Activated CD8-positive, alpha-beta memory T cell treated with anti-CD3 and anti-CD28 coated beads, Interleukin-2, amount 10 ng/mL, durations not matched to agents 7 days and 5 days (primary cell): ENCODE measurements at regions not wholly inside any gene's neighbourhood (a gene's known extent, or its start where the extent isn't known, plus 50 kb on each side); places are given as distances from the start of the nearest gene placed in this dataset.

Source experiments
- ATAC-seq: fragments of 150-1000 bp; cut with Tn5 transposase; one replicate; pipeline ENCODE4 v1.10.0; 2021; ENCODE audit warnings: moderate library complexity
- CTCF ChIA-PET: fragments of 350-600 bp; sonication (Branson Sonifier 250); formaldehyde crosslinking; loops from one replicate; lab custom pipeline; 2021; ENCODE audit warnings: antibody characterized with exemption; lab: Charles Lee
- DNase-seq: peaks from one replicate; pipeline ENCODE4 v3.0.0-alpha.2; 2020
- H3K27ac Mint-ChIP-seq: one replicate; pipeline ENCODE4 v1.8.0; 2021; ENCODE audit warnings: mild to moderate bottlenecking, mixed read lengths
- H3K27me3 Mint-ChIP-seq: one replicate; pipeline ENCODE4 v1.8.0; 2021; ENCODE audit warnings: mixed read lengths
- H3K36me3 Mint-ChIP-seq: one replicate; pipeline ENCODE4 v1.8.0; 2021; ENCODE audit warnings: mild to moderate bottlenecking, mixed read lengths
- H3K4me1 Mint-ChIP-seq: one replicate; pipeline ENCODE4 v1.8.0; 2021; ENCODE audit warnings: mixed read lengths
- H3K4me3 Mint-ChIP-seq: one replicate; pipeline ENCODE4 v1.8.0; 2021; ENCODE audit warnings: mild to moderate bottlenecking, moderate library complexity, mixed read lengths
- H3K9me3 Mint-ChIP-seq: one replicate; pipeline ENCODE4 v1.8.0; 2022; ENCODE audit warnings: low read depth, mixed read lengths

GRCh38 chr10:53013201-53013810, 240.7 kb upstream of the MBL2 start:
- H3K27me3 Mint-ChIP-seq = no peaks in the 10 kb centered on the region
- H3K36me3 Mint-ChIP-seq = no peaks in the 10 kb centered on the region
- H3K27ac Mint-ChIP-seq = no peak overlapping the region
- ATAC-seq (no peak), DNase-seq (no peak)
- no peaks in the 10 kb centered on the region for H3K4me1 Mint-ChIP-seq
- peaks cover 3% of the 10 kb centered on the region for H3K9me3 Mint-ChIP-seq
- no peak overlapping the region for H3K4me3 Mint-ChIP-seq
- CTCF ChIA-PET = no interaction called here

GRCh38 chr10:53009961-53010907, 237.7 kb upstream of the MBL2 start:
- CTCF ChIA-PET = no interaction called here
- Mint-ChIP-seq H3K36me3 (no peaks in the 10 kb centered on the region), H3K27me3 (no peaks in the 10 kb centered on the region), H3K4me1 (no peaks in the 10 kb centered on the region), H3K9me3 (peaks cover 3% of the 10 kb centered on the region), H3K27ac (no peak overlapping the region), H3K4me3 (no peak overlapping the region)
- no peak for ATAC-seq
- DNase-seq = no peak

- Mint-ChIP-seq H3K27ac (no peak overlapping the region), H3K9me3 (peaks cover 6% of the 10 kb centered on the region), H3K4me3 (no peak overlapping the region), H3K27me3 (no peaks in the 10 kb centered on the region), H3K4me1 (no peaks in the 10 kb centered on the region), H3K36me3 (no peaks in the 10 kb centered on the region)
- CTCF ChIA-PET = no interaction called here
- DNase-seq (no peak), ATAC-seq (no peak)
These were observed 234.9 kb upstream of the MBL2 start for GRCh38 chr10:53007527-53007842.

DNA sequence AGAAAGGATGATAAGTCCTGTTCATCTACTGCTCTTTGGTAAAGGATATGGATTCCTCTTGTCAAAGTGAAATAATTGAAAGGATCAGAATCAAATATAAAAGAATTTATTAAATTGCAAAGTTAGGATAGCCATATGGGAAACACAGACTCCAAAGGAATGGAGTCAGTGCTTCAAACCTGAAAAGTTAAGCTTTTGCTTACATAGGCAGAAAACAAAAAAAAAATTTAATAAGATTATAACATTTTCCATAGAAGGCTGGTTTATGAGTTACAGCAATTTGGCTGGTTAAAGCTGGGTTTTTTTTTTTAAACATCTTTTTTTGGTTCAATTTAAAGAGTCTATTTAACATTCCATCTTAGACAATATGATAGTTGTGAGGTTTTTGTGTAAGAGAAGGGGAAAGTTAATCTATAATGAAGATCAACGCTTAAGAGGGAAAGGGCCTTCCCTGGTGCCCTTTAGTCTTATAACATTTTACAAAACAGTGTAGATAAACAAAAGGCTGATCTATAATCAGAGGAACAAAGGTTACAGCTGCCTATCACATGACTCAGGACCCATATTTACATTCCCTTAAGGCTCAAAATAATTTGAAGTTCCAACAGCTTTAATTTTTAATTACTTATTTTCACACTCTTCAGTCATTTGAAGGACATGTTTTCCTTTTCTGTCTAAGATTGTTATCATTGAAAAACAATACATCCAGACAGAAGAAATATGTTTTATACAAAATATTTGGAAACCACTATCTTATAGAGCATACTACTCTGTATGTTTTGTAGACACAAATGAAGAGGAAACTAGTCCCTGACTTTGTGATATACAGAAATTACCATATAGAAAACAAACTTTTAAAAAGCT, 234.3 kb upstream of the MBL2 start:
- no peak overlapping the region for H3K27ac Mint-ChIP-seq
- ATAC-seq (no peak), DNase-seq (no peak)
- H3K27me3 Mint-ChIP-seq = no peaks in the 10 kb centered on the region
- no peak overlapping the region for H3K4me3 Mint-ChIP-seq
- CTCF ChIA-PET = no interaction called here
- H3K4me1 Mint-ChIP-seq = no peaks in the 10 kb centered on the region
- no peaks in the 10 kb centered on the region for H3K36me3 Mint-ChIP-seq
- peaks cover 7% of the 10 kb centered on the region for H3K9me3 Mint-ChIP-seq

DNA sequence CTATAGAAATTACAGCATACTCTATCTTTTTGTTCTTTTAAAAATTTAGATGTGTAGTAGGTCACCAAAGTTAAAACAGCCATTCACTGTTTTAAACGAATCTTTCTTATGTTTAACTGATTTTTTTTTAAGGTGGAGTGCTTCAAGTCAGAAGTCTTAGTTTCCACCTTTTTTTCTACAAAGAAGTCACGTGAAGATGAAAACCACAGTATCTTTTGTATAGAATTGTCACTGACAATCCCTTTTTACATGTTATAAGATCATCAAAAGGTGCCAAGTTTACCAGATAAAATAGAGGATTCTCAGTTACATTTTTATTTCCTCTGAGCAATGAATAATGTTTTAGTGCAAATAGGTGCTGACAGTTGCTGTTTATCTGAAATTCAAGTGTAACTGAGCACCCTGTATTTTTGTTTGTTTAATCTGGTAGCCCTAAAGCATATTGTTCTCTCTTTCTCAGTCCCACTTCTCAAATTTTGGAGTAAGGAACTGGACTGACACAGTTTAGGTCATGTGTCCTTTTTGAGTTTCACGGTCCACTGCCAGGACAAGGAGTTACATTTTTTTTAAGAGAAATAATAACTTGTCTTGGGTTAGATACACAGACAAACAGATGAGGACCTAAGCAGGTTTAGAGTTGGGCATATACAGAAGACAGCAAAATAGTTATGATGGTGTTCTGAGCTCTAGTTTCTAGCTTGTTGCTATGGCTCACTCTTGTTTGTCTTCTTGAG, 233.2 kb upstream of the MBL2 start:
- H3K27ac Mint-ChIP-seq = no peak overlapping the region
- H3K36me3 Mint-ChIP-seq = no peaks in the 10 kb centered on the region
- no peaks in the 10 kb centered on the region for H3K27me3 Mint-ChIP-seq
- ATAC-seq = no peak
- no peaks in the 10 kb centered on the region for H3K4me1 Mint-ChIP-seq
- H3K4me3 Mint-ChIP-seq = no peak overlapping the region
- no peak for DNase-seq
- peaks cover 7% of the 10 kb centered on the region for H3K9me3 Mint-ChIP-seq
- CTCF ChIA-PET = no interaction called here

DNA sequence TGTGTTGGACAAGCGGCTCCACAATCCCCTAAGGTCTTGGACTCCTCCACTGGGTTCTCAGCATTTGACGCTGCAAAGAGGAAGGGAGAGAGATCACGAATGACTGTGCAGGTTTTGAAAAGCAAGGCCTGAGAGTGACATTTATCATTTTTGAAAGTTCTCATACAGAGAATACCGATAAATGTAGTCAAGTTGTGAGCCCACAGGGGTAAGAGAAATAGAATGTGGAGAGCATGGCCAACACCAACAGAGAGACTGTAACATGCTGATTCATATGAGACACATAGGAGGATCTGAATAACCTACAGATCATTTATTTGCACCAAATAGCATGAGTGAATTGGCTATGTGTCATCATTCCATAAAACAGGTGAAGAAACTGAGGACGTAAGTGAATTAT, 230.5 kb upstream of the MBL2 start:
- CTCF ChIA-PET = no interaction called here
- H3K36me3 Mint-ChIP-seq = no peaks in the 10 kb centered on the region
- no peaks in the 10 kb centered on the region for H3K27me3 Mint-ChIP-seq
- no peak overlapping the region for H3K4me3 Mint-ChIP-seq
- DNase-seq (no peak), ATAC-seq (no peak)
- no peak overlapping the region for H3K27ac Mint-ChIP-seq
- H3K9me3 Mint-ChIP-seq = peaks cover 7% of the 10 kb centered on the region
- H3K4me1 Mint-ChIP-seq = no peaks in the 10 kb centered on the region

- Mint-ChIP-seq H3K27ac (no peak overlapping the region), H3K4me1 (no peaks in the 10 kb centered on the region), H3K27me3 (no peaks in the 10 kb centered on the region), H3K36me3 (no peaks in the 10 kb centered on the region), H3K9me3 (peaks cover 5% of the 10 kb centered on the region), H3K4me3 (no peak overlapping the region)
- CTCF ChIA-PET = no interaction called here
- DNase-seq = no peak
- no peak for ATAC-seq
These were observed 227.1 kb upstream of the MBL2 start for GRCh38 chr10:52999681-53000080.

DNA sequence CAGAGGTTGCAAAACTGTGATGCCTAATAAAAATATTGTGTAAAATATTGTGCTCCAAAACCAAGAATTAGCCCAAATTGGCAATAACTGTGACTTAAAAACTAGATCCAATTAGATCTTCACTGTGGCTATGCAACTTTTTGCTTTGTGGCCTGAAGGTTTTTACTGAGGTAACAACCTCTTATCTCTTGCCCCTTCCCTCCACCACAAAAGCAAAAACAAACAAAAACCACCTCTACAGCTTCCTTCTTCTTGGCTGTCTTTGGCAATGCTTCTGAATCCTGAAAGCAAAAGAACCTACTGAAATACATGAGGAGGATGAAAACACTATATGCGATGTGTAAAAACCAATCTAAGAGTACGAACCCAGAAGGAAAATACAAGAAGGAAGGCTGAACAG, 226.7 kb upstream of the MBL2 start:
- CTCF ChIA-PET = no interaction called here
- H3K27ac Mint-ChIP-seq = no peak overlapping the region
- H3K4me1 Mint-ChIP-seq = no peaks in the 10 kb centered on the region
- no peak overlapping the region for H3K4me3 Mint-ChIP-seq
- DNase-seq (no peak), ATAC-seq (no peak)
- no peaks in the 10 kb centered on the region for H3K27me3 Mint-ChIP-seq
- peaks cover 2% of the 10 kb centered on the region for H3K9me3 Mint-ChIP-seq
- no peaks in the 10 kb centered on the region for H3K36me3 Mint-ChIP-seq

GRCh38 chr10:52997007-52997406, 224.4 kb upstream of the MBL2 start:
- CTCF ChIA-PET = no interaction called here
- DNase-seq (no peak), ATAC-seq (no peak)
- Mint-ChIP-seq H3K27me3 (no peaks in the 10 kb centered on the region), H3K36me3 (no peaks in the 10 kb centered on the region), H3K9me3 (peaks cover 3% of the 10 kb centered on the region), H3K4me3 (no peak overlapping the region), H3K27ac (no peak overlapping the region), H3K4me1 (no peaks in the 10 kb centered on the region)

DNA sequence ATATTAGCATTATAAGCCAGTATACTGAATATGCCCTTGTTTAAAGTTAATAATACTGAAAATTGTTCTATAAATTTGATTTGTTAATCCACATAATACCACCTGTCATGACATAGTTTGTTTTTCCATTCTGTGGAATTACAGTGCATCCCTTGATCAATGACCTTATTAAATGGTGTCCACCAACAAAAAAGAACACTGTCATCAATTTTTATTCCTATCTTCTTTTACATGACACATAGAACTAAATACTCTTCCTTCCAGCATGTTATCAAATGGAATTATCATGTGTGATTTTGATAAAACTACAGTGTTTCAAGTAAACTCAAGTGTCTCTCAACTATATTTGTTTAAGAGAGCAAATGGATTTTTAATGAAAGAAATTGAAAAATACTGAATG, 221.8 kb upstream of the MBL2 start:
- ATAC-seq (no peak), DNase-seq (no peak)
- Mint-ChIP-seq H3K27ac (no peak overlapping the region), H3K9me3 (peaks cover 3% of the 10 kb centered on the region), H3K4me3 (no peak overlapping the region), H3K36me3 (no peaks in the 10 kb centered on the region), H3K4me1 (no peaks in the 10 kb centered on the region), H3K27me3 (no peaks in the 10 kb centered on the region)
- CTCF ChIA-PET = no interaction called here

- Mint-ChIP-seq H3K4me3 (no peak overlapping the region), H3K27me3 (no peaks in the 10 kb centered on the region), H3K9me3 (peaks cover 5% of the 10 kb centered on the region), H3K4me1 (no peaks in the 10 kb centered on the region), H3K36me3 (no peaks in the 10 kb centered on the region), H3K27ac (no peak overlapping the region)
- no peak for DNase-seq
- no peak for ATAC-seq
- CTCF ChIA-PET = no interaction called here
These were observed 220.5 kb upstream of the MBL2 start for GRCh38 chr10:52993109-52993508.

GRCh38 chr10:52992567-52992966, 220.0 kb upstream of the MBL2 start:
- no peak for DNase-seq
- H3K4me3 Mint-ChIP-seq = no peak overlapping the region
- H3K9me3 Mint-ChIP-seq = peaks cover 5% of the 10 kb centered on the region
- H3K36me3 Mint-ChIP-seq = no peaks in the 10 kb centered on the region
- no peaks in the 10 kb centered on the region for H3K27me3 Mint-ChIP-seq
- CTCF ChIA-PET = no interaction called here
- no peak for ATAC-seq
- no peaks in the 10 kb centered on the region for H3K4me1 Mint-ChIP-seq
- no peak overlapping the region for H3K27ac Mint-ChIP-seq

DNA sequence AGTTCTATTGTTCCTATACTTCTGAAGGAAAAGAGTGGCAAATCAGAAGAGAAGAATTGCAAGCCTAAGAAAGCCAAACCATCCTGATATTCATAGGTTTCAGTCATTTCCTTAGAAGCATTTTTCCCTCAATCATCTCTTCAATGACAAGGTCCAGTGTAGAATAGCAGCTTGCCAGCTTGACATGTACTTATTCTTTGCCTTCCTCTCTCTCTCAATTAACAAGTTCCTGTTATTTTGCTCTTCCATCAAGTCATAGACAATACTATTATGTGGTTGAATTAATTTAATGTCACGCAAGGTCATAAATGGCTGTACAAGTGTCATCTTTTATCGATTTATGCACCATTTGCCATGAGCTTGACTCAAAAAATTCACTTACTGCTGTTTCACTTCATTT, 216.3 kb upstream of the MBL2 start:
- Mint-ChIP-seq H3K4me1 (no peaks in the 10 kb centered on the region), H3K27ac (no peak overlapping the region), H3K27me3 (no peaks in the 10 kb centered on the region), H3K36me3 (no peaks in the 10 kb centered on the region), H3K9me3 (peaks cover 5% of the 10 kb centered on the region), H3K4me3 (no peak overlapping the region)
- DNase-seq = no peak
- no peak for ATAC-seq
- CTCF ChIA-PET = no interaction called here
